HEK293 (cell line): ENCODE measurements at regions not wholly inside any gene's neighbourhood (a gene's known extent, or its start where the extent isn't known, plus 50 kb on each side); places are given as distances from the start of the nearest gene placed in this dataset.

Source experiments
- CTCF ChIA-PET: fragments of 350-600 bp; formaldehyde crosslinking; extraction: SDS; loops from one replicate; lab custom pipeline; 2021; ENCODE audit warnings: antibody characterized with exemption; lab: Yijun Ruan, JAX
- POLR2A ChIA-PET: fragments of 300-600 bp; formaldehyde crosslinking; extraction: SDS; loops from one replicate; lab custom pipeline; 2020; ENCODE audit warnings: antibody characterized with exemption, inconsistent platforms; lab: Yijun Ruan, JAX
- H3K27ac ChIP-seq: fragments of 200-500 bp; sonication (Bioruptor generic); 2 replicates; pipeline ENCODE4 v1.5.1; 2014; ENCODE audit warnings: low read depth, low read length, control low read depth, inconsistent platforms; ENCODE audit errors: extremely low read depth
- H3K36me3 ChIP-seq, 2 experiments: fragments of 200-500 bp in 1 of 2; sonication (Bioruptor generic) in 1 of 2; 1 replicate in 1 of 2; 2 replicates in 1 of 2; pipeline ENCODE4 v1.5.1; 2014 to 2017; ENCODE audit warnings: inconsistent platforms in 2 of 2, low read length in 2 of 2; ENCODE audit not compliant: control insufficient read depth in 2 of 2, insufficient read depth in 1 of 2
- H3K4me1 ChIP-seq: fragments of 200-500 bp; sonication (Bioruptor generic); 2 replicates; pipeline ENCODE4 v1.5.1; 2014; ENCODE audit warnings: mild to moderate bottlenecking, low read length, inconsistent platforms; ENCODE audit not compliant: control insufficient read depth, insufficient read depth
- H3K4me3 ChIP-seq: 2 replicates; pipeline ENCODE4 v1.5.1; 2011; ENCODE audit warnings: low read depth, mild to moderate bottlenecking, control low read depth, low read length, moderate library complexity
- H3K9me3 ChIP-seq: fragments of 200-500 bp; sonication (Bioruptor generic); 2 replicates; pipeline ENCODE4 v1.5.1; 2014; ENCODE audit warnings: low read depth, low read length, inconsistent platforms; ENCODE audit not compliant: control insufficient read depth, insufficient read depth
- OVOL3 ChIP-seq: fragments of 450-650 bp; formaldehyde crosslinking; IDR thresholded peaks from 2 replicates; pipeline ENCODE4 v1.5.1; 2016; ENCODE audit warnings: missing biosample characterization, missing genetic modification characterization
- SP3 ChIP-seq: fragments of 450-650 bp; formaldehyde crosslinking; IDR thresholded peaks from 2 replicates; pipeline ENCODE4 v1.5.1; 2016; ENCODE audit warnings: missing biosample characterization, missing genetic modification characterization
- ZBTB7A ChIP-seq: fragments of 450-650 bp; formaldehyde crosslinking; IDR thresholded peaks from 2 replicates; pipeline ENCODE4 v1.5.1; 2016; ENCODE audit warnings: low read depth, missing biosample characterization, missing genetic modification characterization
- ZNF112 ChIP-seq: fragments of 450-650 bp; formaldehyde crosslinking; IDR thresholded peaks from 2 replicates; pipeline ENCODE4 v1.5.0; 2017; ENCODE audit warnings: missing biosample characterization, missing genetic modification characterization
- ZNF175 ChIP-seq: fragments of 450-650 bp; formaldehyde crosslinking; IDR thresholded peaks from 2 replicates; pipeline ENCODE4 v1.5.1; 2016; ENCODE audit warnings: missing biosample characterization, missing genetic modification characterization
- ZNF302 ChIP-seq: fragments of 450-650 bp; formaldehyde crosslinking; IDR thresholded peaks from 2 replicates; pipeline ENCODE4 v1.5.1; 2016; ENCODE audit warnings: missing biosample characterization, missing genetic modification characterization, low read depth
- ZNF521 ChIP-seq: fragments of 450-650 bp; formaldehyde crosslinking; IDR thresholded peaks from 2 replicates; pipeline ENCODE4 v1.5.1; 2017; ENCODE audit warnings: missing biosample characterization, mild to moderate bottlenecking, missing genetic modification characterization
- ZNF837 ChIP-seq: fragments of 450-650 bp; formaldehyde crosslinking; IDR thresholded peaks from 2 replicates; pipeline ENCODE4 v1.5.1; 2016; ENCODE audit warnings: missing biosample characterization, missing genetic modification characterization
- ZSCAN30 ChIP-seq: fragments of 450-650 bp; IDR thresholded peaks from 2 replicates; pipeline ENCODE4 v1.5.1; 2018; ENCODE audit warnings: missing biosample characterization, mild to moderate bottlenecking, missing genetic modification characterization, moderate library complexity
- TF ChIP-seq, protein P1 (sequence below): fragments of 450-650 bp; IDR thresholded peaks from 2 replicates; pipeline ENCODE4 v1.5.1; 2018; ENCODE audit warnings: missing biosample characterization, mild to moderate bottlenecking, missing genetic modification characterization
- TF ChIP-seq, protein P2 (sequence below): fragments of 450-650 bp; formaldehyde crosslinking; IDR thresholded peaks from 2 replicates; pipeline ENCODE4 v1.5.1; 2016; ENCODE audit warnings: missing biosample characterization, missing genetic modification characterization
- TF ChIP-seq, protein P3 (sequence below): fragments of 450-650 bp; formaldehyde crosslinking; IDR thresholded peaks from 2 replicates; pipeline ENCODE4 v1.5.1; 2016; ENCODE audit warnings: missing biosample characterization, missing genetic modification characterization, borderline replicate concordance
- TF ChIP-seq, protein P4 (sequence below): fragments of 450-650 bp; formaldehyde crosslinking; IDR thresholded peaks from 2 replicates; pipeline ENCODE4 v1.5.1; 2016; ENCODE audit warnings: missing biosample characterization, missing genetic modification characterization
- TF ChIP-seq, protein P5 (sequence below): sonication (generic); formaldehyde crosslinking; IDR thresholded peaks from 2 replicates; pipeline ENCODE4 v1.8.1; 2022; ENCODE audit warnings: mild to moderate bottlenecking, moderate library complexity, missing genetic modification reagents

DNA sequence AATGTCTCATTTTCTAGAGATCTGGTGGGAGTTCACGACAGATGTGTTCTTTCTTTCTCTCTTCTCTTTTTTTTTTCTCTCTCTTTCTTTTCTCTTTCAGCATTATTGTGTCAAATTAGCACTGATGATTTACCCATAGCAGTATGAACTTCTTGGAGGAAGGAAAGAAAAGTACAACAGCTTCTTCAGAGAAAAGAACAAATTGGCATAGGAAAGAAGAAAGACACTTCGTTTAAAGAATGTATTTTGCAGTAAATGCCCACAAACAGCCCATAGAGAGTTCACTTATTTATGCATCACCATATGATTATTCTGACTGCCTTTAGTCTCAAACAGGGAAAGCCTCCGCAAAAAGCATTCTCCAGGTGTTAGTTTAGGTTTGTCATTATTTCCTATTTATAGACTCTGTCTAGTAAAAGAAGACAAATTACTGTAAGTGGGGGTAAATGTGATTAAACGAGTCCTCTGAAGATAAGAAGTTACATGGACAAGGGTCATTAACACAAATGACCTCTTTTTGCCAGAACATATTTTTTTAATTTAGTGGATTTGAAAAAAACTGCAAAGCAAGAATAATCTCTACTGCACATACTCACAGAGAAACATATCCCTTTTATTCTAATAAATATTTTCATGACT, 68.0 kb downstream of the POU5F2 start (continued):
- TF ChIP-seq, protein P1, sequence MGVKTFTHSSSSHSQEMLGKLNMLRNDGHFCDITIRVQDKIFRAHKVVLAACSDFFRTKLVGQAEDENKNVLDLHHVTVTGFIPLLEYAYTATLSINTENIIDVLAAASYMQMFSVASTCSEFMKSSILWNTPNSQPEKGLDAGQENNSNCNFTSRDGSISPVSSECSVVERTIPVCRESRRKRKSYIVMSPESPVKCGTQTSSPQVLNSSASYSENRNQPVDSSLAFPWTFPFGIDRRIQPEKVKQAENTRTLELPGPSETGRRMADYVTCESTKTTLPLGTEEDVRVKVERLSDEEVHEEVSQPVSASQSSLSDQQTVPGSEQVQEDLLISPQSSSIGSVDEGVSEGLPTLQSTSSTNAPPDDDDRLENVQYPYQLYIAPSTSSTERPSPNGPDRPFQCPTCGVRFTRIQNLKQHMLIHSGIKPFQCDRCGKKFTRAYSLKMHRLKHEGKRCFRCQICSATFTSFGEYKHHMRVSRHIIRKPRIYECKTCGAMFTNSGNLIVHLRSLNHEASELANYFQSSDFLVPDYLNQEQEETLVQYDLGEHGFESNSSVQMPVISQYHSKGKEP (tag by site-specific recombination) = 0 out of 2 replicates have a peak, but pooled peaks have one; percentile 43
- TF ChIP-seq ZSCAN30 (tag by site-specific recombination) = peak; percentile 37; the same call in 1 of the 2 replicates
- TF ChIP-seq, protein P2, sequence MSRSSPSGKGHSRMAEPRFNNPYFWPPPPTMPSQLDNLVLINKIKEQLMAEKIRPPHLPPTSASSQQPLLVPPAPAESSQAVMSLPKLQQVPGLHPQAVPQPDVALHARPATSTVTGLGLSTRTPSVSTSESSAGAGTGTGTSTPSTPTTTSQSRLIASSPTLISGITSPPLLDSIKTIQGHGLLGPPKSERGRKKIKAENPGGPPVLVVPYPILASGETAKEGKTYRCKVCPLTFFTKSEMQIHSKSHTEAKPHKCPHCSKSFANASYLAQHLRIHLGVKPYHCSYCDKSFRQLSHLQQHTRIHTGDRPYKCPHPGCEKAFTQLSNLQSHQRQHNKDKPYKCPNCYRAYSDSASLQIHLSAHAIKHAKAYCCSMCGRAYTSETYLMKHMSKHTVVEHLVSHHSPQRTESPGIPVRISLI = 0 out of 2 replicates have a peak, but pooled peaks have one; percentile 40
- TF ChIP-seq, protein P3, sequence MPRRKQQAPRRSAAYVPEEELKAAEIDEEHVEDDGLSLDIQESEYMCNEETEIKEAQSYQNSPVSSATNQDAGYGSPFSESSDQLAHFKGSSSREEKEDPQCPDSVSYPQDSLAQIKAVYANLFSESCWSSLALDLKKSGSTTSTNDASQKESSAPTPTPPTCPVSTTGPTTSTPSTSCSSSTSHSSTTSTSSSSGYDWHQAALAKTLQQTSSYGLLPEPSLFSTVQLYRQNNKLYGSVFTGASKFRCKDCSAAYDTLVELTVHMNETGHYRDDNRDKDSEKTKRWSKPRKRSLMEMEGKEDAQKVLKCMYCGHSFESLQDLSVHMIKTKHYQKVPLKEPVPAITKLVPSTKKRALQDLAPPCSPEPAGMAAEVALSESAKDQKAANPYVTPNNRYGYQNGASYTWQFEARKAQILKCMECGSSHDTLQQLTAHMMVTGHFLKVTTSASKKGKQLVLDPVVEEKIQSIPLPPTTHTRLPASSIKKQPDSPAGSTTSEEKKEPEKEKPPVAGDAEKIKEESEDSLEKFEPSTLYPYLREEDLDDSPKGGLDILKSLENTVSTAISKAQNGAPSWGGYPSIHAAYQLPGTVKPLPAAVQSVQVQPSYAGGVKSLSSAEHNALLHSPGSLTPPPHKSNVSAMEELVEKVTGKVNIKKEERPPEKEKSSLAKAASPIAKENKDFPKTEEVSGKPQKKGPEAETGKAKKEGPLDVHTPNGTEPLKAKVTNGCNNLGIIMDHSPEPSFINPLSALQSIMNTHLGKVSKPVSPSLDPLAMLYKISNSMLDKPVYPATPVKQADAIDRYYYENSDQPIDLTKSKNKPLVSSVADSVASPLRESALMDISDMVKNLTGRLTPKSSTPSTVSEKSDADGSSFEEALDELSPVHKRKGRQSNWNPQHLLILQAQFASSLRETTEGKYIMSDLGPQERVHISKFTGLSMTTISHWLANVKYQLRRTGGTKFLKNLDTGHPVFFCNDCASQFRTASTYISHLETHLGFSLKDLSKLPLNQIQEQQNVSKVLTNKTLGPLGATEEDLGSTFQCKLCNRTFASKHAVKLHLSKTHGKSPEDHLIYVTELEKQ (tag by site-specific recombination) = peak; percentile 16; the same call in 1 of the 2 replicates

DNA sequence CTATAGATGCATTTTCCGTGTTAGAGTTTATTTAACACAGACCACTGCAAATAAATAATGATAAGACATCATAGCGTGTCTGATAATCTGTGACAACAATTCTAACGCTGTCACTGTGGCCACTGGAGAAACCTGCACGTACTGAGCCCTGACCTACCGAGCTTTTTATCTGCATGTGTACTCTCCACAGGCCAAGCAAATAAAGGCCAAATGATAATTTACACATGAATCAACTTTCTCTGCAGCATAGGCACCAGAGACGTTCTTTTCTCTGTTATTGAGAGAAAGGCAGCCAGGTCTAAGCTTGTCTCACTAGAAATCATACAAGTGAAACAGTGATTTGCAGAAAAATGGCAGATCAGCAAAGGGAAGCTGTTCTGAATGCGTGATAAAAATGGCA, 75.8 kb downstream of the POU5F2 start:
- ChIA-PET POLR2A (no interaction called here), CTCF (interaction anchor here (1.0 kb wide), 1 partner anchor 47 kb away, joined by 3 read pairs; no protein-coding TSS in a partner anchor)
- Histone ChIP-seq H3K36me3 (no peaks in the 10 kb centered on the region), H3K4me3 (no peak overlapping the region), H3K9me3 (no peaks in the 10 kb centered on the region), H3K27ac (no peak overlapping the region), H3K4me1 (peaks cover 4% of the 10 kb centered on the region)
- no peak for TF ChIP-seq ZNF112 (tag by site-specific recombination)
- TF ChIP-seq, protein P4, sequence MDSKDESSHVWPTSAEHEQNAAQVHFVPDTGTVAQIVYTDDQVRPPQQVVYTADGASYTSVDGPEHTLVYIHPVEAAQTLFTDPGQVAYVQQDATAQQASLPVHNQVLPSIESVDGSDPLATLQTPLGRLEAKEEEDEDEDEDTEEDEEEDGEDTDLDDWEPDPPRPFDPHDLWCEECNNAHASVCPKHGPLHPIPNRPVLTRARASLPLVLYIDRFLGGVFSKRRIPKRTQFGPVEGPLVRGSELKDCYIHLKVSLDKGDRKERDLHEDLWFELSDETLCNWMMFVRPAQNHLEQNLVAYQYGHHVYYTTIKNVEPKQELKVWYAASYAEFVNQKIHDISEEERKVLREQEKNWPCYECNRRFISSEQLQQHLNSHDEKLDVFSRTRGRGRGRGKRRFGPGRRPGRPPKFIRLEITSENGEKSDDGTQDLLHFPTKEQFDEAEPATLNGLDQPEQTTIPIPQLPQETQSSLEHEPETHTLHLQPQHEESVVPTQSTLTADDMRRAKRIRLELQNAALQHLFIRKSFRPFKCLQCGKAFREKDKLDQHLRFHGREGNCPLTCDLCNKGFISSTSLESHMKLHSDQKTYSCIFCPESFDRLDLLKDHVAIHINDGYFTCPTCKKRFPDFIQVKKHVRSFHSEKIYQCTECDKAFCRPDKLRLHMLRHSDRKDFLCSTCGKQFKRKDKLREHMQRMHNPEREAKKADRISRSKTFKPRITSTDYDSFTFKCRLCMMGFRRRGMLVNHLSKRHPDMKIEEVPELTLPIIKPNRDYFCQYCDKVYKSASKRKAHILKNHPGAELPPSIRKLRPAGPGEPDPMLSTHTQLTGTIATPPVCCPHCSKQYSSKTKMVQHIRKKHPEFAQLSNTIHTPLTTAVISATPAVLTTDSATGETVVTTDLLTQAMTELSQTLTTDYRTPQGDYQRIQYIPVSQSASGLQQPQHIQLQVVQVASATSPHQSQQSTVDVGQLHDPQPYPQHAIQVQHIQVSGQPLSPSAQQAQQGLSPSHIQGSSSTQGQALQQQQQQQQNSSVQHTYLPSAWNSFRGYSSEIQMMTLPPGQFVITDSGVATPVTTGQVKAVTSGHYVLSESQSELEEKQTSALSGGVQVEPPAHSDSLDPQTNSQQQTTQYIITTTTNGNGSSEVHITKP (tag by site-specific recombination) = no peak

DNA sequence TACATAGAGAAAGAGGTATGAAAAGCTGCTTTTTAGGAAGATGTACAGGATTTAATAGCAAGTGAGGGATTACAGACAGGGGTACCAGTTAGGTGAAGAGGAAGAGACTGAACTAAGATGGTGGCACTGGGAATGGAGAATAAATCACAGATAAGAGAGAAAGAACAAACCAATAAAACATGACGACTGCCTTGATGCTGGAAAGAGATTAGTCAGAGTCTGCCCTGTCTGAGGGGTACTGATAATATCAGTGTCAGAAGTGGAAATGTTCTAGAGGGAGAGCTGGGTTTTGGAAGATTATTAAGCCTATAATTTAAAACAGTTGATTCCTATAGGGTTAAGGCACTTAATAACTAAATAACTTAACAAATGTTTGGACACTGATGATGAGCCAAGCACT, 77.7 kb downstream of the NR2F1 start:
- Histone ChIP-seq H3K4me1 (peaks cover 6% of the 10 kb centered on the region), H3K27ac (no peak overlapping the region), H3K36me3 (no peaks in the 10 kb centered on the region), H3K9me3 (no peaks in the 10 kb centered on the region), H3K4me3 (no peak overlapping the region)
- POLR2A ChIA-PET = no interaction called here
- CTCF ChIA-PET = interaction anchor here (0.6 to 0.7 kb wide), 2 partner anchors 139 to 950 kb away, joined by 3 to 4 read pairs; no protein-coding TSS in a partner anchor
- TF ChIP-seq ZNF521 (tag by site-specific recombination) (no peak), ZNF175 (tag by site-specific recombination) (no peak), SP3 (tag by site-specific recombination) (no peak), OVOL3 (tag by site-specific recombination) (no peak), ZNF302 (tag by site-specific recombination) (no peak), ZBTB7A (tag by site-specific recombination) (no peak), ZNF837 (tag by site-specific recombination) (no peak)
- TF ChIP-seq, protein P5, sequence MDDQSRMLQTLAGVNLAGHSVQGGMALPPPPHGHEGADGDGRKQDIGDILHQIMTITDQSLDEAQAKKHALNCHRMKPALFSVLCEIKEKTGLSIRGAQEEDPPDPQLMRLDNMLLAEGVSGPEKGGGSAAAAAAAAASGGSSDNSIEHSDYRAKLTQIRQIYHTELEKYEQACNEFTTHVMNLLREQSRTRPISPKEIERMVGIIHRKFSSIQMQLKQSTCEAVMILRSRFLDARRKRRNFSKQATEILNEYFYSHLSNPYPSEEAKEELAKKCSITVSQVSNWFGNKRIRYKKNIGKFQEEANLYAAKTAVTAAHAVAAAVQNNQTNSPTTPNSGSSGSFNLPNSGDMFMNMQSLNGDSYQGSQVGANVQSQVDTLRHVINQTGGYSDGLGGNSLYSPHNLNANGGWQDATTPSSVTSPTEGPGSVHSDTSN (CRISPR knock-in tag) = no peak
- TF ChIP-seq, protein P4 (tag by site-specific recombination) = no peak
